H54 (cell line): ENCODE measurements at regions not wholly inside any gene's neighbourhood (a gene's known extent, or its start where the extent isn't known, plus 50 kb on each side); places are given as distances from the start of the nearest gene placed in this dataset.
"Not testable (repeated sequence)": the region's sequence is repeated elsewhere in the genome, so short reads cannot be mapped to it uniquely, and the experiment has no call there.

Experiments used
- DNase-seq: peaks from one replicate; pipeline ENCODE4 v3.0.0; 2011; ENCODE audit warnings: low spot score, mixed read lengths; ENCODE audit not compliant: insufficient read length
- FAIRE-seq: peaks from 3 replicates; lab custom pipeline; 2011; peaks lifted over from hg19 to GRCh38; lab: Jason Lieb, UNC
- POLR2A ChIP-seq: IDR thresholded peaks from 2 replicates; pipeline ENCODE4 v1.6.1; 2011; ENCODE audit warnings: low read depth, mild to moderate bottlenecking, low read length

- TF ChIP-seq POLR2A: no peak
- DNase-seq: no peak
- FAIRE-seq: no peak
These were observed 158.9 kb downstream of the AKR1D1 start for GRCh38 chr7:138235207-138235606.

- DNase-seq (no peak), FAIRE-seq (no peak)
- TF ChIP-seq POLR2A: no peak
These were observed 161.7 kb downstream of the AKR1D1 start for GRCh38 chr7:138237995-138238394.

- no peak for DNase-seq
- no peak for TF ChIP-seq POLR2A
- FAIRE-seq: no peak
These were observed 162.7 kb downstream of the AKR1D1 start for GRCh38 chr7:138238734-138239659.

- no peak for TF ChIP-seq POLR2A
- DNase-seq (no peak), FAIRE-seq (no peak)
These were observed 167.2 kb downstream of the AKR1D1 start for GRCh38 chr7:138243430-138243829.

- FAIRE-seq: no peak
- no peak for DNase-seq
- no peak for TF ChIP-seq POLR2A
These were observed 167.6 kb downstream of the AKR1D1 start for GRCh38 chr7:138243836-138244235.

GRCh38 chr7:138244606-138245005, 168.3 kb downstream of the AKR1D1 start:
- no peak for TF ChIP-seq POLR2A
- DNase-seq (no peak), FAIRE-seq (no peak)

- no peak for TF ChIP-seq POLR2A
- FAIRE-seq (no peak), DNase-seq (no peak)
These were observed 169.0 kb downstream of the AKR1D1 start for GRCh38 chr7:138245216-138245615.

GRCh38 chr7:138245682-138246081, 169.4 kb downstream of the AKR1D1 start:
- FAIRE-seq (no peak), DNase-seq (no peak)
- TF ChIP-seq POLR2A: no peak

- TF ChIP-seq POLR2A: no peak
- FAIRE-seq: no peak
- no peak for DNase-seq
These were observed 170.2 kb downstream of the AKR1D1 start for GRCh38 chr7:138246428-138246827.

GRCh38 chr7:138247081-138247480, 170.8 kb downstream of the AKR1D1 start:
- DNase-seq: no peak
- no peak for FAIRE-seq
- no peak for TF ChIP-seq POLR2A

- no peak for TF ChIP-seq POLR2A
- FAIRE-seq: no peak
- no peak for DNase-seq
These were observed 171.5 kb downstream of the AKR1D1 start for GRCh38 chr7:138247568-138248333.

GRCh38 chr7:138248609-138249008, 172.3 kb downstream of the AKR1D1 start:
- no peak for FAIRE-seq
- TF ChIP-seq POLR2A: no peak
- no peak for DNase-seq

- no peak for TF ChIP-seq POLR2A
- DNase-seq (no peak), FAIRE-seq (no peak)
These were observed 173.7 kb downstream of the AKR1D1 start for GRCh38 chr7:138249975-138250374.

- not testable (repeated sequence) for FAIRE-seq, DNase-seq
These were observed 176.4 kb downstream of the AKR1D1 start for GRCh38 chr7:138252666-138253065.
